ENCODE measurements at regions not wholly inside any gene's neighbourhood (a gene's known extent, or its start where the extent isn't known, plus 50 kb on each side); places are given as distances from the start of the nearest gene placed in this dataset.

DNA sequence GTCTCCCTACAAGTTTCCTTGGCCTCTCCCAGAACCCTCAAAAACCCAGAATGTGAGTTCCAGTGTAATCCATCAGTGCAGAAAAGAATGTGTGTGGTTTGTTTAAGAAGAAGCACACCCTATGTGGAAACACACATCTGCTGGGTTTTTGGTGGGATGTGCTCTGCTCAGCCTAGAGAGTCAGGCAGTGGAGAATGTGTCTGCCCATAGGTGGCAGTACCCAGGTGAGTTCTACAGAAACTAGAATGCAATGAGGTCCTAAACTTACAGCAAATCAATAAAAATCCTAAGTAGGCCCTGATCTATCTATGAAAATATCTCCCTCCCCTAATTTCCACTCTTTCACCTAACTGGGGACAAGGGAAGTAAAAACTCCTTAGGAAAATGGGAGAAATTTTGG, 437.3 kb downstream of the DHX35 start:
- ATAC-seq (no peak), DNase-seq (no peak)
- H3K36me3 ChIP-seq (ENCODE audit: low read depth) = no peaks in the 10 kb centered on the region
- TF ChIP-seq, protein P1, sequence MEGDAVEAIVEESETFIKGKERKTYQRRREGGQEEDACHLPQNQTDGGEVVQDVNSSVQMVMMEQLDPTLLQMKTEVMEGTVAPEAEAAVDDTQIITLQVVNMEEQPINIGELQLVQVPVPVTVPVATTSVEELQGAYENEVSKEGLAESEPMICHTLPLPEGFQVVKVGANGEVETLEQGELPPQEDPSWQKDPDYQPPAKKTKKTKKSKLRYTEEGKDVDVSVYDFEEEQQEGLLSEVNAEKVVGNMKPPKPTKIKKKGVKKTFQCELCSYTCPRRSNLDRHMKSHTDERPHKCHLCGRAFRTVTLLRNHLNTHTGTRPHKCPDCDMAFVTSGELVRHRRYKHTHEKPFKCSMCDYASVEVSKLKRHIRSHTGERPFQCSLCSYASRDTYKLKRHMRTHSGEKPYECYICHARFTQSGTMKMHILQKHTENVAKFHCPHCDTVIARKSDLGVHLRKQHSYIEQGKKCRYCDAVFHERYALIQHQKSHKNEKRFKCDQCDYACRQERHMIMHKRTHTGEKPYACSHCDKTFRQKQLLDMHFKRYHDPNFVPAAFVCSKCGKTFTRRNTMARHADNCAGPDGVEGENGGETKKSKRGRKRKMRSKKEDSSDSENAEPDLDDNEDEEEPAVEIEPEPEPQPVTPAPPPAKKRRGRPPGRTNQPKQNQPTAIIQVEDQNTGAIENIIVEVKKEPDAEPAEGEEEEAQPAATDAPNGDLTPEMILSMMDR (IDR thresholded peaks at IDR 0.05) = no peak
- H3K4me1 ChIP-seq (ENCODE audit: low read depth) = no peaks in the 10 kb centered on the region
- intact Hi-C loops (cut with DNase I, micrococcal nuclease) = no loop called here
- no peak overlapping the region for H3K4me3 ChIP-seq
- no peaks in the 10 kb centered on the region for H3K9me3 ChIP-seq

DNA sequence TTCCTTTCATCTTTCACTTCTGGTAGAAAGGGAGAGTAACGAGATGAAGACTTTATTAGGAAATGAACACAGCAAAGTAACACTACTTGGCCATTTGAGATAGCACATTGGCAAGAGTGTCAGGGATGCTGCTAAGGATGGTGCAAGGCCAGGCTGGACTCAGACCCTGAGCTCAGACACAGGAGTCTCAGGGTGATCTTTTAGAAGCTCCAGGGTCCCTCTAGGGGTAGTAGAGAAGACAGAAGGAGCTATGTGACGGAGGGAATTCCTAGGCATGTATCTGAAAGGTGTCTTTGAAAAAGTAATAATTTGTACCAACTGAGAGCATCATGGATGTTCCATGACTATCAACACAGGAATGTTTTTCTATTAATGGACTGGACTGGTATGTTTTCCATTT, 436.5 kb downstream of the DHX35 start:
- no peak for DNase-seq
- Histone ChIP-seq H3K4me1 (ENCODE audit: low read depth) (no peaks in the 10 kb centered on the region), H3K4me3 (no peak overlapping the region), H3K9me3 (no peaks in the 10 kb centered on the region), H3K36me3 (ENCODE audit: low read depth) (no peaks in the 10 kb centered on the region)
- TF ChIP-seq, protein P1 (IDR thresholded peaks at IDR 0.05) = no peak
- intact Hi-C loops (cut with DNase I, micrococcal nuclease) = no loop called here
- no peak for ATAC-seq

DNA sequence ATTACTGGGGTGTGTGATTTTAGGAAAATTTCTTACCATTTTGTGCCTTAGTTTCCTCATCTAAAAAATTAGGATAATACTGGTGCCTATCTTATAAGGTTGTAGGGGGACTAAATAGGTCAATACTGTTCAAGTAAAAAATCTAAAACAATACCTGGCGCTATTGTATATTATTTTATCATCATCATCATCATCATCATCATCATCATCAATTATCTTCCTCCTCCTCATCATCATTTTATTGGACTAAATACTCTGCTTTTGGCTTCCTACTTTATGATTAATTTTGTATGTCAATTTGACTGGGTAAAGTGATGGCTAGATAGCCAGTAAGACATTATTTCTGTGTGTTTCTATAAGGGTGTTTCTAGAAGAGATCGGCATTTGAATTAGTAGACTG, 435.5 kb downstream of the DHX35 start:
- Histone ChIP-seq H3K9me3 (no peaks in the 10 kb centered on the region), H3K4me3 (no peak overlapping the region), H3K4me1 (ENCODE audit: low read depth) (no peaks in the 10 kb centered on the region), H3K36me3 (ENCODE audit: low read depth) (no peaks in the 10 kb centered on the region)
- TF ChIP-seq, protein P1 (IDR thresholded peaks at IDR 0.05) = no peak
- intact Hi-C loops (cut with DNase I, micrococcal nuclease) = no loop called here
- no peak for ATAC-seq
- DNase-seq = no peak

DNA sequence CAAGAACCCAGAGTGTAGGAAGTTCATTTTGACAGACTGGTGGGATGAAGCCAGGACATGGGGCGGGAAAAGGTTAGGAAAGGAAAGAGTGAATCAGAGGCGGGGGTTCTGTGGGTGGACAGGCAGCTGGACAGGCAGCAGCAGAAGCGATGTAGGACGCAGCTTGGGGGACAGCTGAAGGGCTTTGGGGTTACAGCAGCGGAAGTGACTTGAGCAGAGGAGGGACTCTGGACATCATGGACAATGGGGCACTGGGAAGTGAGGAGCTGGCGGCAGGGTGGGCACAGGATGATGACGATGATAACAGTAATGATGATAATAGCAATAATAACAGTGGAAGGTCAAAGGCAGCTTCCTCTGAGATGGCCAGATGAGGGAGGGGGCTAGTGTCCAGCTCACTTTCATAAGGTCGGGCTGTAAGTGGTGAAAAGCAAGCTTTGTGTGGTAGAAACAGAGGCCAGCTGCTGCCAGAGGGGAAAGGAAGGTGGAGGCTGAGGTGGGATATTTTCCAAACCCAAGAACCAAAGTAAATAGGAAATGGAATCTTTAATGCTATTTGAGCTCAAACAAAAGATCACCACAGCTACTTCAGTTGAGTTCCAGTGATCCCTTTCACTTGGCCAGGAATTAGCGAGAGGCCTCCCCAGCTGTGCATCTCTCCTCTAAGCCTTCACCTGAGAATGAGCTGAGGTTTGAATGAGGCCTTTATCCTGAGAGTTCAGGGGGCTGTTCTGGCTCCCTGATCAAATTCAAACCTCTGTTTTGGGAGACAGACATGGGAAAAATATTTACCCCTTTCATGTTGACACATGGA, 433.5 kb downstream of the DHX35 start:
- H3K4me3 ChIP-seq = no peak overlapping the region
- no peaks in the 10 kb centered on the region for H3K36me3 ChIP-seq (ENCODE audit: low read depth)
- H3K4me1 ChIP-seq (ENCODE audit: low read depth) = no peaks in the 10 kb centered on the region
- H3K9me3 ChIP-seq = no peaks in the 10 kb centered on the region
- DNase-seq (no peak), ATAC-seq (no peak)
- intact Hi-C loops (cut with DNase I, micrococcal nuclease) = no loop called here
- TF ChIP-seq, protein P1 (IDR thresholded peaks at IDR 0.05) = no peak

DNA sequence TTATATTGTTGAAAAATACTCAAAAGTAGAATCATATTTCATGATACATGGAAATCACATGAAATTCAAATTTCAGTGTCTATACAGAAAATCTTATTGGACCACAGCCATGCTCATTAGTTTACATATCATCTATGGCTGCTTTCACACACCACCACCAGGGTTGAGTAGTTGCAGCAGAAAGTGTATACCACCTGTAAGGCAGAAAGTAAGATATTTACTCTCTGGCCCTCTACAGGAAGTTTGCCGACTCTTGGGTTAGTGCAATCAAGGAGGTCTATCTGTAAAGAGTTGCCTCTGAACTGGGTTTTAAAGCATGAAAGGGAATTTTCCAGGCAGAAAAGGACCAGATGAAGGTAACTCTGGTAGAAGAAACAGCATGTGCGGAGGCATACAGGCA, 432.3 kb downstream of the DHX35 start:
- H3K4me3 ChIP-seq = no peak overlapping the region
- H3K4me1 ChIP-seq (ENCODE audit: low read depth) = no peaks in the 10 kb centered on the region
- H3K9me3 ChIP-seq = no peaks in the 10 kb centered on the region
- DNase-seq = no peak
- intact Hi-C loops (cut with DNase I, micrococcal nuclease) = no loop called here
- TF ChIP-seq, protein P1 (IDR thresholded peaks at IDR 0.05) = no peak
- H3K36me3 ChIP-seq (ENCODE audit: low read depth) = no peaks in the 10 kb centered on the region
- no peak for ATAC-seq
